DND-41 (cell line): ENCODE measurements at regions not wholly inside any gene's neighbourhood (a gene's known extent, or its start where the extent isn't known, plus 50 kb on each side); places are given as distances from the start of the nearest gene placed in this dataset.

ENCODE experiments used
- CTCF ChIP-seq: IDR thresholded peaks from 2 replicates; pipeline ENCODE4 v1.5.1; 2012; ENCODE audit warnings: borderline replicate concordance, low read length, moderate library complexity, mild to moderate bottlenecking; ENCODE audit not compliant: poor library complexity, severe bottlenecking; ENCODE audit errors: extremely low read depth
- EZH2 ChIP-seq: IDR thresholded peaks from 3 replicates; pipeline ENCODE4 v1.6.1; 2012; ENCODE audit warnings: borderline replicate concordance, low read depth, mild to moderate bottlenecking, moderate library complexity, low read length, inconsistent platforms; ENCODE audit not compliant: severe bottlenecking

DNA sequence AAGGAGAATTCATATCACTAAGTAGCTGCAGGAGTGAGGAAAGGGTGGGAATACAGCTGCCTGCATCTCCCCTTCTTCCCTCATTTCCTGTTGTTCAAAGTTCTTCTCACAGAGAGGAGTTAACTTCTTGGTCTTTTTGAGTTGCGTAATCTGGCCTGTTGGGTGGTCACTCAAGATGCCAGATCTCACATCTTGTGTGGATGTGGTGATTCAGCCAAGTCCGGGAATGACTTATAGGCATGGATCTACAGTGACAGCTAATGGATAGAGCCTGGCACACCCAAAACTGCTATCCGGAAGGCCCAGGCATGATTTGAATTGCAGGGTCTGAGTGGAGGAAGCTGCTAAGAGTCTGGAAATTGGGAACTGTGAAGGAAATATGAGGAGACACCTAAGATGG lies 100.2 kb upstream of the SLC35B3 start:
- no peak for TF ChIP-seq CTCF
- no peak for TF ChIP-seq EZH2
